Brain microvascular endothelial cell (primary cell): ENCODE measurements at regions not wholly inside any gene's neighbourhood (a gene's known extent, or its start where the extent isn't known, plus 50 kb on each side); places are given as distances from the start of the nearest gene placed in this dataset.
A peak's percentile ranks its signal among the peaks of the same experiment; 100 is the strongest.

Experiments used
- DNase-seq: peaks from one replicate; pipeline ENCODE4 v3.0.0-alpha.2; 2020
- H3K27ac ChIP-seq: fragments of 250-450 bp; sonication (Bioruptor Pico); 2 replicates; pipeline ENCODE4 v1.5.1; 2020; ENCODE audit warnings: mild to moderate bottlenecking, moderate library complexity
- H3K27me3 ChIP-seq: fragments of 250-450 bp; sonication (Bioruptor Pico); replicated peaks from 2 replicates; pipeline ENCODE4 v1.5.1; 2020; ENCODE audit warnings: mild to moderate bottlenecking
- H3K36me3 ChIP-seq: fragments of 250-450 bp; sonication (Bioruptor Pico); replicated peaks from 2 replicates; pipeline ENCODE4 v1.5.1; 2020; ENCODE audit warnings: mild to moderate bottlenecking
- H3K4me3 ChIP-seq: 2 replicates; pipeline ENCODE4 v1.5.1; 2011; ENCODE audit warnings: low read depth, mild to moderate bottlenecking, control low read depth, low read length, moderate library complexity
- in situ Hi-C: cut with HindIII; loops from 2 replicates; pipeline ENCODE4 v1.10.0; 2017; ENCODE audit warnings: low sequenced_read_pairs, low pct_ligation_motif_present
- TF ChIP-seq, protein P1 (sequence below): IDR thresholded peaks from 2 replicates; pipeline ENCODE4 v1.5.1; 2011; ENCODE audit warnings: low read depth, mild to moderate bottlenecking, moderate library complexity, low read length, control low read depth, inconsistent platforms; ENCODE audit errors: missing control alignments

- in situ Hi-C loops = no loop called here
- Histone ChIP-seq H3K4me3 (no peak overlapping the region), H3K27ac (peak overlapping the region; percentile 46), H3K27me3 (no peaks in the 10 kb centered on the region), H3K36me3 (no peaks in the 10 kb centered on the region)
- TF ChIP-seq, protein P1, sequence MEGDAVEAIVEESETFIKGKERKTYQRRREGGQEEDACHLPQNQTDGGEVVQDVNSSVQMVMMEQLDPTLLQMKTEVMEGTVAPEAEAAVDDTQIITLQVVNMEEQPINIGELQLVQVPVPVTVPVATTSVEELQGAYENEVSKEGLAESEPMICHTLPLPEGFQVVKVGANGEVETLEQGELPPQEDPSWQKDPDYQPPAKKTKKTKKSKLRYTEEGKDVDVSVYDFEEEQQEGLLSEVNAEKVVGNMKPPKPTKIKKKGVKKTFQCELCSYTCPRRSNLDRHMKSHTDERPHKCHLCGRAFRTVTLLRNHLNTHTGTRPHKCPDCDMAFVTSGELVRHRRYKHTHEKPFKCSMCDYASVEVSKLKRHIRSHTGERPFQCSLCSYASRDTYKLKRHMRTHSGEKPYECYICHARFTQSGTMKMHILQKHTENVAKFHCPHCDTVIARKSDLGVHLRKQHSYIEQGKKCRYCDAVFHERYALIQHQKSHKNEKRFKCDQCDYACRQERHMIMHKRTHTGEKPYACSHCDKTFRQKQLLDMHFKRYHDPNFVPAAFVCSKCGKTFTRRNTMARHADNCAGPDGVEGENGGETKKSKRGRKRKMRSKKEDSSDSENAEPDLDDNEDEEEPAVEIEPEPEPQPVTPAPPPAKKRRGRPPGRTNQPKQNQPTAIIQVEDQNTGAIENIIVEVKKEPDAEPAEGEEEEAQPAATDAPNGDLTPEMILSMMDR = no peak
- DNase-seq = peak; percentile 55
Measured at GRCh38 chrX:39753293-39753996, 344.3 kb downstream of the BCOR start.

DNA sequence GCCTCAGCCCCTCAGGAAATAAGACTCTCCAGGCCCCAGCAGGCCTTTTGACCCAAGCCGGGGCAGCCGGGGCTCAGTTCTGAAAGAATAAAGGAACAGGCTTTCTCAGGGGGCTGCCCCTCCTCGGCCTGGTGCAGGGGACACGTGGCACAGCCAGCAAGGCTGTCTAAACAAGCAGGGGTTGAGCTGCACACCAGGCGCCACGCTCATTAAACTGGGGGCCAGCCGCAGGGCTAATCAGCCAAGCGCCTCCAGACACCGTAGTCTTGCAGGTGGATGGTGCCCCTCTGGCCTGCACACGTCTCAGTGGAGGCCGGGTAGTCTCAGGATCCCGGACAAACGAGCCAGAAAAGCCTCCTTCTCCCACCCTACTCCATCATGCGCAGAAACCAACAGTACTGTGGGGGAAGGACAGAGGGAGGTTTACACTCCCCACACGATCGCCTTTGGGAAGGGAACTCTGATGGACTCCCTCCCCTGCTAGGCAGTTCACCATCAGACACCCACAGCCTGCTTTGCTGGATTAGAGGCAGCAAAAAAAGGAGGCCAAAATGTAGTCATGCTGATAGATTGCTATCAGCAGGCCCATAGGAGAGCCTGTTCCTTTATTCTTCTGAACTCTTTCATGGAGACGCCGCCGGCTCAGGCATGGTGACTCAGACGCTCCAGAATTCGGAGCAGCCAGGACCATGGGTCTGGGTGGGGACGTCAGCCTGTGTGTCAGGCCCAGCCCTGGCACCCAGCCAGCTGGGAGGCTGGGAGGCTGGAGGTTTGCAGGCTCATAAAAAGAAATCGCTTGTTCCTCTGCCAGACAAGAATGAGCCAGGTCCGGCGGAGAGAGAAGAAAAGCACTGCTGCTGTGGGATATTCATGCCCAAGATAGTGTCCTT lies 342.4 kb downstream of the BCOR start:
- DNase-seq = peak; percentile 93
- in situ Hi-C loops = no loop called here
- peak overlapping the region; percentile 94 for H3K27ac ChIP-seq

GRCh38 chrX:39756086-39756883 lies 341.5 kb downstream of the BCOR start:
- in situ Hi-C loops = no loop called here
- H3K36me3 ChIP-seq = no peaks in the 10 kb centered on the region
- TF ChIP-seq, protein P1 = no peak
- DNase-seq = no peak
- no peak overlapping the region for H3K4me3 ChIP-seq
- no peaks in the 10 kb centered on the region for H3K27me3 ChIP-seq
- peak overlapping the region; percentile 94 for H3K27ac ChIP-seq

More for the DNA sequence above, 342.4 kb downstream of the BCOR start:
- no peak overlapping the region for H3K4me3 ChIP-seq
- TF ChIP-seq, protein P1 = no peak
- H3K36me3 ChIP-seq = no peaks in the 10 kb centered on the region
- H3K27me3 ChIP-seq = no peaks in the 10 kb centered on the region

GRCh38 chrX:39757971-39758370 lies 339.8 kb downstream of the BCOR start:
- H3K27me3 ChIP-seq = no peaks in the 10 kb centered on the region
- TF ChIP-seq, protein P1 = no peak
- in situ Hi-C loops = no loop called here
- DNase-seq = no peak
- H3K27ac ChIP-seq = peak overlapping the region; percentile 89
- no peak overlapping the region for H3K4me3 ChIP-seq
- no peaks in the 10 kb centered on the region for H3K36me3 ChIP-seq

- no peaks in the 10 kb centered on the region for H3K36me3 ChIP-seq
Measured at GRCh38 chrX:39758791-39759525, 338.8 kb downstream of the BCOR start.

More at GRCh38 chrX:39758791-39759525, 338.8 kb downstream of the BCOR start:
- Histone ChIP-seq H3K27ac (peak overlapping the region; percentile 89), H3K27me3 (no peaks in the 10 kb centered on the region), H3K4me3 (no peak overlapping the region)
- TF ChIP-seq, protein P1 = no peak
- in situ Hi-C loops = no loop called here
- no peak for DNase-seq
